Esophagus squamous epithelium (tissue), 4 donors: ENCODE measurements at regions not wholly inside any gene's neighbourhood (a gene's known extent, or its start where the extent isn't known, plus 50 kb on each side); places are given as distances from the start of the nearest gene placed in this dataset.

Experiments used
- POLR2A ChIP-seq, 4 donors: fragments of 450-650 bp; IDR thresholded peaks; one replicate each; pipeline ENCODE4 v1.6.1; 2017; ENCODE audit warnings: antibody characterized with exemption in 4 of 4, mild to moderate bottlenecking in 4 of 4, moderate library complexity in 3 of 4
- TF ChIP-seq, protein P1 (sequence below), 6 experiments: fragments of 450-650 bp in 4 of 6; fragments of 200-600 bp in 2 of 6; sonication (generic) in 2 of 6; IDR thresholded peaks; one replicate each; pipeline ENCODE4 v1.5.1; 2016 to 2019; ENCODE audit warnings: antibody characterized with exemption in 6 of 6, mild to moderate bottlenecking in 4 of 6, moderate library complexity in 4 of 6

DNA sequence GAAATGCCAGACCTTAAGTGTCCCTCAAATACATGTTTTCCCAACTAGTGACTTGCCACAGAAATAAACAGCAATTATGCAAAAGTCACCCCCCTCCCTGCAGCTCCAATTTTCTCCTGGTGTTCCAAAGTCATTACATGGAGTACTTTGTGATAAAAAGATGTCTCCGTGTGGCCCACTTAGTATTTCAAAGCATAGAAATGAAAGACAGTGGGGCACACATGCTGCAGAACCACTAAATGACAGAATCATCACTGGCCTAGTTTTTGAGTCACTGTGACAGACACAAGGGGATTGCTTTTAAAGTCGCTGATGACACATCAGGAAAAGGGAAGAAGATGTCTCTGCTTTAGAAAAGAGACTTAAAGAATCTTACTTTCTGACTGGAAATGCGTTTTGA lies 323.4 kb downstream of the PSAT1 start:
- TF ChIP-seq, protein P1, sequence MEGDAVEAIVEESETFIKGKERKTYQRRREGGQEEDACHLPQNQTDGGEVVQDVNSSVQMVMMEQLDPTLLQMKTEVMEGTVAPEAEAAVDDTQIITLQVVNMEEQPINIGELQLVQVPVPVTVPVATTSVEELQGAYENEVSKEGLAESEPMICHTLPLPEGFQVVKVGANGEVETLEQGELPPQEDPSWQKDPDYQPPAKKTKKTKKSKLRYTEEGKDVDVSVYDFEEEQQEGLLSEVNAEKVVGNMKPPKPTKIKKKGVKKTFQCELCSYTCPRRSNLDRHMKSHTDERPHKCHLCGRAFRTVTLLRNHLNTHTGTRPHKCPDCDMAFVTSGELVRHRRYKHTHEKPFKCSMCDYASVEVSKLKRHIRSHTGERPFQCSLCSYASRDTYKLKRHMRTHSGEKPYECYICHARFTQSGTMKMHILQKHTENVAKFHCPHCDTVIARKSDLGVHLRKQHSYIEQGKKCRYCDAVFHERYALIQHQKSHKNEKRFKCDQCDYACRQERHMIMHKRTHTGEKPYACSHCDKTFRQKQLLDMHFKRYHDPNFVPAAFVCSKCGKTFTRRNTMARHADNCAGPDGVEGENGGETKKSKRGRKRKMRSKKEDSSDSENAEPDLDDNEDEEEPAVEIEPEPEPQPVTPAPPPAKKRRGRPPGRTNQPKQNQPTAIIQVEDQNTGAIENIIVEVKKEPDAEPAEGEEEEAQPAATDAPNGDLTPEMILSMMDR (IDR thresholded peaks at IDR 0.05): no peak
- TF ChIP-seq POLR2A (IDR thresholded peaks at IDR 0.05): no peak
